Esophagus muscularis mucosa (tissue), 4 donors: ENCODE measurements at regions not wholly inside any gene's neighbourhood (a gene's known extent, or its start where the extent isn't known, plus 50 kb on each side); places are given as distances from the start of the nearest gene placed in this dataset.

ENCODE experiments used
- DNase-seq: peaks from one replicate; pipeline ENCODE4 v3.0.0-alpha.2; 2017; ENCODE audit errors: extremely low spot score
- H3K27ac ChIP-seq, 4 donors: fragments of 200-600 bp; sonication (generic); replicated peaks in 1 of 4; 1 replicate in 3 of 4; 2 replicates in 1 of 4; pipeline ENCODE4 v1.5.1; 2016 to 2019; ENCODE audit warnings: mild to moderate bottlenecking in 1 of 4
- H3K27me3 ChIP-seq, 4 donors: fragments of 200-600 bp; sonication (generic); one replicate each; pipeline versions ENCODE4 v1.5.1 to v1.6.0; 2016 to 2019
- H3K36me3 ChIP-seq, 4 donors: fragments of 200-600 bp; sonication (generic); one replicate each; pipeline ENCODE4 v1.5.1; 2016 to 2019
- H3K4me1 ChIP-seq, 4 donors: fragments of 200-600 bp; sonication (generic); one replicate each; pipeline ENCODE4 v1.5.1; 2016 to 2019
- H3K4me3 ChIP-seq, 4 donors: fragments of 200-600 bp; sonication (generic); 1 replicate in 2 of 4; 2 replicates in 2 of 4; pipeline ENCODE4 v1.5.1; 2016 to 2019; ENCODE audit warnings: mild to moderate bottlenecking in 4 of 4, moderate library complexity in 1 of 4
- H3K9me3 ChIP-seq, 4 donors: fragments of 200-600 bp; sonication (generic); 1 replicate in 3 of 4; 2 replicates in 1 of 4; pipeline ENCODE4 v1.5.1; 2016 to 2019
- CTCF ChIP-seq, 3 experiments: fragments of 200-600 bp in 2 of 3; fragments of 450-650 bp in 1 of 3; sonication (generic) in 2 of 3; IDR thresholded peaks; one replicate each; pipeline ENCODE4 v1.5.1; 2017 to 2019; ENCODE audit warnings: antibody characterized with exemption in 3 of 3, mild to moderate bottlenecking in 2 of 3, moderate library complexity in 1 of 3
- EP300 ChIP-seq: sonication (generic); formaldehyde crosslinking; IDR thresholded peaks from one replicate; pipeline ENCODE4 v1.6.1; 2017; ENCODE audit warnings: antibody characterized with exemption
- POLR2A ChIP-seq: fragments of 450-650 bp; IDR thresholded peaks from one replicate; pipeline ENCODE4 v1.6.1; 2017; ENCODE audit warnings: antibody characterized with exemption, moderate library complexity, mild to moderate bottlenecking, low read depth
- POLR2AphosphoS5 ChIP-seq, 2 donors: sonication (generic); formaldehyde crosslinking; IDR thresholded peaks; one replicate each; pipeline ENCODE4 v1.6.1; 2017; ENCODE audit warnings: antibody characterized with exemption in 2 of 2
- WGBS: methylation state at CpG from one replicate; pipeline ENCODE4 v1.1.5; 2018; 5-methylcytosine and 5-hydroxymethylcytosine counted together
- intact Hi-C: fragments of 100-400 bp; cut with DNase I; formaldehyde crosslinking; loops from one replicate; pipeline ENCODE4 v1.15.1; 2023

GRCh38 chr3:144763878-144764454 is 792.3 kb downstream of the DIPK2A start:
- no peak for DNase-seq
- Histone ChIP-seq H3K4me3 (no peak overlapping the region), H3K4me1 (no peaks in the 10 kb centered on the region), H3K9me3 (no peaks in the 10 kb centered on the region), H3K36me3 (no peaks in the 10 kb centered on the region), H3K27ac (no peak overlapping the region), H3K27me3 (no peaks in the 10 kb centered on the region)
- no peak for TF ChIP-seq EP300
- TF ChIP-seq CTCF (IDR thresholded peaks at IDR 0.05), result no peak
- no peak for TF ChIP-seq POLR2A
- no peak for TF ChIP-seq POLR2AphosphoS5 (IDR thresholded peaks at IDR 0.05)
- intact Hi-C loops, result no loop called here
- WGBS, result 85% methylated on average over 3 of the region's 3 CpGs

GRCh38 chr3:144770281-144770680 is 798.7 kb downstream of the DIPK2A start:
- TF ChIP-seq CTCF (IDR thresholded peaks at IDR 0.05) (no peak), EP300 (no peak), POLR2AphosphoS5 (IDR thresholded peaks at IDR 0.05) (no peak), POLR2A (no peak)
- Histone ChIP-seq H3K4me1 (peaks cover 0 to 6% (median 2%) of the 10 kb centered on the region in 4 donors), H3K9me3 (no peaks in the 10 kb centered on the region), H3K4me3 (no peak overlapping the region), H3K27ac (no peak overlapping the region), H3K27me3 (no peaks in the 10 kb centered on the region), H3K36me3 (no peaks in the 10 kb centered on the region)
- WGBS, result 31% methylated on average over 1 of the region's 1 CpG
- DNase-seq, result no peak
- intact Hi-C loops, result loop anchor here (10.0 kb wide), 1 partner anchor 875 kb away; no protein-coding TSS in a partner anchor

- H3K9me3 ChIP-seq, result no peaks in the 10 kb centered on the region
- H3K4me1 ChIP-seq, result peaks cover 0 to 6% (median 2%) of the 10 kb centered on the region in 4 donors
- H3K4me3 ChIP-seq, result no peak overlapping the region
- peak; percentile 20 to 48 (median 27) for TF ChIP-seq CTCF (IDR thresholded peaks at IDR 0.05)
- TF ChIP-seq EP300, result no peak
- TF ChIP-seq POLR2AphosphoS5 (IDR thresholded peaks at IDR 0.05), result no peak
- no peaks in the 10 kb centered on the region for H3K27me3 ChIP-seq
- intact Hi-C loops, result loop anchor here (10.0 kb wide), 1 partner anchor 876 kb away; no protein-coding TSS in a partner anchor
- no peak overlapping the region for H3K27ac ChIP-seq
- H3K36me3 ChIP-seq, result no peaks in the 10 kb centered on the region
- 74% methylated on average over 1 of the region's 1 CpG for WGBS
- no peak for DNase-seq
Observed at GRCh38 chr3:144770915-144771351, 799.3 kb downstream of the DIPK2A start.

GRCh38 chr3:144771381-144771870 is 799.8 kb downstream of the DIPK2A start:
- no peak overlapping the region for H3K4me3 ChIP-seq
- no peak overlapping the region for H3K27ac ChIP-seq
- DNase-seq, result no peak
- no peaks in the 10 kb centered on the region for H3K36me3 ChIP-seq
- no peaks in the 10 kb centered on the region for H3K27me3 ChIP-seq
- TF ChIP-seq POLR2A, result no peak
- no peak for TF ChIP-seq EP300
- no peak for TF ChIP-seq CTCF (IDR thresholded peaks at IDR 0.05)
- no peak for TF ChIP-seq POLR2AphosphoS5 (IDR thresholded peaks at IDR 0.05)
- intact Hi-C loops, result loop anchor here (10.0 kb wide), 1 partner anchor 877 kb away; no protein-coding TSS in a partner anchor
- peaks cover 0 to 6% (median 2%) of the 10 kb centered on the region in 4 donors for H3K4me1 ChIP-seq
- H3K9me3 ChIP-seq, result no peaks in the 10 kb centered on the region
- 35% methylated on average over 2 of the region's 2 CpGs for WGBS
